H1 (cell line): ENCODE measurements at regions not wholly inside any gene's neighbourhood (a gene's known extent, or its start where the extent isn't known, plus 50 kb on each side); places are given as distances from the start of the nearest gene placed in this dataset.

Source experiments
- CTCF ChIA-PET: fragments of 300-600 bp; sonication (Branson Sonifier 250); formaldehyde crosslinking; loops from one replicate; lab custom pipeline; 2021; ENCODE audit not compliant: partially characterized antibody; lab: Charles Lee
- POLR2A ChIA-PET: fragments of 300-600 bp; sonication (Branson Sonifier 250); formaldehyde crosslinking; loops from one replicate; lab custom pipeline; 2021; ENCODE audit warnings: inconsistent platforms; ENCODE audit not compliant: partially characterized antibody; lab: Charles Lee
- DNase-seq, 2 experiments: peaks; one replicate each; pipeline versions ENCODE4 v3.0.0 to v3.0.0-alpha.2; 2010 to 2022; ENCODE audit warnings: low spot score in 2 of 2, low read depth in 1 of 2, mixed read lengths in 1 of 2
- FAIRE-seq: peaks from 2 replicates; lab custom pipeline; 2011; peaks lifted over from hg19 to GRCh38; lab: Jason Lieb, UNC
- H2AFZ ChIP-seq: 2 replicates; pipeline ENCODE4 v1.8.1; 2012; ENCODE audit warnings: low read length, inconsistent platforms
- H2AK5ac ChIP-seq: 2 replicates; pipeline ENCODE4 v1.6.1; 2013; ENCODE audit warnings: low read depth, low read length
- H2BK120ac ChIP-seq: replicated peaks from 2 replicates; pipeline ENCODE3; 2013; ENCODE audit warnings: low read depth, low read length, inconsistent platforms
- H2BK12ac ChIP-seq: 2 replicates; pipeline ENCODE4 v1.6.1; 2013; ENCODE audit warnings: low read depth, low read length
- H2BK15ac ChIP-seq: 2 replicates; pipeline ENCODE4 v1.6.1; 2013; ENCODE audit warnings: low read length
- H2BK20ac ChIP-seq: 2 replicates; pipeline ENCODE4 v1.6.1; 2013; ENCODE audit warnings: low read length
- H2BK5ac ChIP-seq: 2 replicates; pipeline ENCODE4 v1.6.1; 2013; ENCODE audit warnings: low read depth, low read length
- H3K14ac ChIP-seq: 2 replicates; pipeline ENCODE4 v1.6.1; 2013; ENCODE audit warnings: inconsistent platforms; ENCODE audit not compliant: insufficient read length
- H3K18ac ChIP-seq: 2 replicates; pipeline ENCODE4 v1.6.1; 2013; ENCODE audit warnings: low read length; ENCODE audit errors: extremely low read depth
- H3K23ac ChIP-seq: 2 replicates; pipeline ENCODE4 v1.6.1; 2013; ENCODE audit warnings: inconsistent platforms; ENCODE audit not compliant: insufficient read length
- H3K23me2 ChIP-seq: 2 replicates; pipeline ENCODE4 v1.6.1; 2013; ENCODE audit warnings: low read depth, low read length
- H3K27ac ChIP-seq: 2 replicates; pipeline ENCODE4 v1.6.1; 2011; ENCODE audit warnings: low read depth, low read length, inconsistent platforms
- H3K27me3 ChIP-seq, 4 experiments: replicated peaks in 1 of 4; 1 replicate in 1 of 4; 2 replicates in 3 of 4; pipeline versions ENCODE4 v1.6.1 to v1.8.1; 2011 to 2013; ENCODE audit warnings: low read length in 3 of 4, mild to moderate bottlenecking in 3 of 4, inconsistent platforms in 2 of 4, mixed read lengths in 2 of 4, moderate library complexity in 1 of 4; ENCODE audit not compliant: control insufficient read depth in 3 of 4, insufficient read depth in 3 of 4; ENCODE audit errors: extremely low read depth in 1 of 4
- H3K36me3 ChIP-seq, 4 experiments: 2 replicates each; pipeline versions ENCODE4 v1.6.1 to v1.8.1; 2011 to 2013; ENCODE audit warnings: mild to moderate bottlenecking in 4 of 4, low read length in 3 of 4, moderate library complexity in 2 of 4, control low read depth in 1 of 4, inconsistent platforms in 1 of 4; ENCODE audit not compliant: insufficient read depth in 4 of 4, control insufficient read depth in 2 of 4
- H3K4ac ChIP-seq: replicated peaks from 2 replicates; pipeline ENCODE3; 2013; ENCODE audit warnings: low read length, low read depth, mixed read lengths, inconsistent platforms; ENCODE audit not compliant: insufficient read length
- H3K4me1 ChIP-seq, 4 experiments: replicated peaks in 1 of 4; 1 replicate in 1 of 4; 2 replicates in 3 of 4; pipeline versions ENCODE4 v1.6.1 to v1.8.1; 2011 to 2013; ENCODE audit warnings: low read length in 3 of 4, inconsistent platforms in 2 of 4, mixed read lengths in 1 of 4; ENCODE audit not compliant: insufficient read depth in 4 of 4, control insufficient read depth in 3 of 4
- H3K4me2 ChIP-seq, 2 experiments: 2 replicates each; pipeline versions ENCODE4 v1.6.1 to v1.8.1; 2011 to 2013; ENCODE audit warnings: low read depth in 2 of 2, low read length in 2 of 2, control low read depth in 1 of 2, inconsistent platforms in 1 of 2, mild to moderate bottlenecking in 1 of 2; ENCODE audit not compliant: insufficient read depth in 1 of 2
- H3K4me3 ChIP-seq, 4 experiments: fragments of 200-600, 300-600 bp in 1 of 4; sonication (generic), shearing (Covaris generic), sonication (Bioruptor Twin) in 1 of 4; 2 replicates each; pipeline versions ENCODE4 v1.5.1 to v1.8.1; 2011 to 2016; ENCODE audit warnings: low read length in 4 of 4, low read depth in 3 of 4, control low read depth in 2 of 4, inconsistent platforms in 2 of 4, mild to moderate bottlenecking in 2 of 4, mixed read lengths in 1 of 4, moderate library complexity in 1 of 4; ENCODE audit not compliant: insufficient read depth in 2 of 4; ENCODE audit errors: extremely low read depth in 1 of 4
- H3K56ac ChIP-seq: replicated peaks from 2 replicates; pipeline ENCODE3; 2013; ENCODE audit warnings: low read depth, mild to moderate bottlenecking, mixed read lengths, low read length, inconsistent platforms; ENCODE audit not compliant: insufficient read length
- H3K79me1 ChIP-seq: 2 replicates; pipeline ENCODE4 v1.6.1; 2013; ENCODE audit warnings: low read depth, low read length, control low read depth
- H3K79me2 ChIP-seq, 2 experiments: 2 replicates each; pipeline versions ENCODE4 v1.6.1 to v1.8.1; 2012 to 2013; ENCODE audit warnings: low read length in 2 of 2, mild to moderate bottlenecking in 2 of 2, inconsistent platforms in 1 of 2; ENCODE audit not compliant: insufficient read depth in 2 of 2, control insufficient read depth in 1 of 2
- H3K9ac ChIP-seq, 4 experiments: replicated peaks in 1 of 4; 1 replicate in 1 of 4; 2 replicates in 3 of 4; pipeline versions ENCODE4 v1.6.1 to v1.8.1; 2011 to 2013; ENCODE audit warnings: low read depth in 3 of 4, low read length in 3 of 4, control low read depth in 2 of 4, mild to moderate bottlenecking in 2 of 4, moderate library complexity in 2 of 4, inconsistent platforms in 1 of 4; ENCODE audit errors: extremely low read depth in 1 of 4
- H3K9me3 ChIP-seq, 2 experiments: 2 replicates each; pipeline versions ENCODE4 v1.6.1 to v1.8.1; 2012 to 2013; ENCODE audit warnings: mild to moderate bottlenecking in 2 of 2, moderate library complexity in 2 of 2, control low read depth in 1 of 2, inconsistent platforms in 1 of 2, low read depth in 1 of 2, low read length in 1 of 2, mixed read lengths in 1 of 2; ENCODE audit not compliant: insufficient read depth in 2 of 2
- H4K20me1 ChIP-seq, 2 experiments: replicated peaks in 1 of 2; 2 replicates each; pipeline versions ENCODE3 to v1.8.1; 2011 to 2013; ENCODE audit warnings: inconsistent platforms in 2 of 2, low read length in 2 of 2, mild to moderate bottlenecking in 1 of 2; ENCODE audit not compliant: insufficient read depth in 2 of 2, control insufficient read depth in 1 of 2
- H4K5ac ChIP-seq: 2 replicates; pipeline ENCODE4 v1.6.1; 2013; ENCODE audit warnings: low read length, low read depth, mixed read lengths, inconsistent platforms; ENCODE audit not compliant: insufficient read length
- H4K8ac ChIP-seq: 2 replicates; pipeline ENCODE4 v1.8.0; 2013; ENCODE audit warnings: mild to moderate bottlenecking, moderate library complexity, low read length, inconsistent platforms; ENCODE audit not compliant: insufficient read depth; ENCODE audit errors: extremely low read depth
- H4K91ac ChIP-seq: replicated peaks from 2 replicates; pipeline ENCODE3; 2013; ENCODE audit warnings: low read length, mixed read lengths, inconsistent platforms; ENCODE audit not compliant: insufficient read length
- CHD1 ChIP-seq: IDR thresholded peaks from 2 replicates; pipeline ENCODE4 v1.6.1; 2012; ENCODE audit warnings: low read depth, low read length, improper control_type of control experiment
- CTBP2 ChIP-seq: IDR thresholded peaks from 2 replicates; pipeline ENCODE4 v1.7.0; 2011; ENCODE audit warnings: borderline replicate concordance, mild to moderate bottlenecking, moderate library complexity, mixed read lengths, low read length; ENCODE audit not compliant: insufficient read depth, insufficient read length
- EGR1 ChIP-seq: IDR thresholded peaks from 2 replicates; pipeline ENCODE4 v1.6.1; 2011; ENCODE audit warnings: low read depth, low read length, borderline replicate concordance
- JUND ChIP-seq: IDR thresholded peaks from 2 replicates; pipeline ENCODE4 v1.6.1; 2011; ENCODE audit warnings: mild to moderate bottlenecking, improper control_type of control experiment, low read length
- KDM1A ChIP-seq: fragments of 200-600, 300-600 bp; sonication (generic); IDR thresholded peaks from 2 replicates; pipeline ENCODE4 v1.7.1; 2016; ENCODE audit warnings: mild to moderate bottlenecking, low read length, borderline replicate concordance
- RBBP5 ChIP-seq: IDR thresholded peaks from 2 replicates; pipeline ENCODE4 v1.7.1; 2012; ENCODE audit warnings: low read depth, mild to moderate bottlenecking, inconsistent platforms, low read length, moderate library complexity, borderline replicate concordance
- WGBS, 2 experiments: shearing (Covaris generic) in 1 of 2; methylation state at CpG; one replicate each; pipeline versions ENCODE4 v1.1.6 to v1.1.7; 2013 to 2015; ENCODE audit warnings: low lambda C conversion rate in 2 of 2, mixed read lengths in 2 of 2, inconsistent platforms in 1 of 2, low coverage in 1 of 2, missing lambda C conversion rate in 1 of 2; ENCODE audit not compliant: insufficient replicate concordance in 2 of 2, insufficient coverage in 1 of 2, insufficient read length in 1 of 2; ENCODE audit errors: extremely low coverage in 1 of 2, missing lambda C conversion rate in 1 of 2; 5-methylcytosine and 5-hydroxymethylcytosine counted together

DNA sequence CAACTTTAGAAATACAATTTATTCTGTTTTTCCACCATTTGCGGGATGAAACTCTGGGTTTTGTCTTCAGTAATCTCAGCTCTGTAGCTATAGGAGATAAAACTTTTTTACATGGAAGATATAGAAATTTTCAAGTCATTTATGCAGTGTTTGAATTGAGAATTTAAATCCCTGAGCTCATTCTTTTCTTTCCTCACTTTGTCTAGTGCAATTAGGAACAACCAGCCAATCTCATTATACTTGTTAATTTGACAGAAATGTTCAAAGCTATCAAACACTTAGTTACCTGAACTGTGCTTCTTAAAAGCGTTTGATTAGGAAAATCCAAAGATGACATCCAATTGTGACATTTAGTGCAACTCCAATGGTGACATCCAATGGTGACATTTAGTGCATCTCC is 1014.3 kb downstream of the SLITRK5 start:
- Histone ChIP-seq H3K18ac (no peak overlapping the region), H4K5ac (no peak overlapping the region), H3K4me3 (no peak overlapping the region), H3K79me1 (no peaks in the 10 kb centered on the region), H3K56ac (no peak overlapping the region), H2BK15ac (no peak overlapping the region), H2AFZ (no peak overlapping the region), H4K91ac (no peak overlapping the region), H3K27me3 (no peaks in the 10 kb centered on the region), H3K9ac (no peak overlapping the region), H4K8ac (no peak overlapping the region), H3K23ac (no peak overlapping the region), H3K14ac (no peak overlapping the region), H3K79me2 (no peaks in the 10 kb centered on the region), H3K36me3 (no peaks in the 10 kb centered on the region), H2AK5ac (no peak overlapping the region), H4K20me1 (no peaks in the 10 kb centered on the region), H2BK120ac (no peak overlapping the region), H3K9me3 (no peaks in the 10 kb centered on the region), H3K4me1 (peaks cover 0 to 2% (median 0%) of the 10 kb centered on the region in 4 experiments; a peak in 1 of 7 replicates), H2BK20ac (no peak overlapping the region), H3K4me2 (no peak overlapping the region), H3K4ac (no peak overlapping the region), H3K23me2 (no peaks in the 10 kb centered on the region), H2BK12ac (no peak overlapping the region), H3K27ac (no peak overlapping the region), H2BK5ac (no peak overlapping the region)
- no peak for DNase-seq
- CTCF ChIA-PET, result interaction anchor here (0.8 kb wide), 1 partner anchor 617 kb away, joined by 3 read pairs; no protein-coding TSS in a partner anchor
- 91% methylated on average over 2 of the region's 2 CpGs; no CpG with 5 or more reads in 1 of the 2 experiments for WGBS, 2 experiments
- no peak for FAIRE-seq
- POLR2A ChIA-PET, result no interaction called here
- no peak for TF ChIP-seq RBBP5
- no peak for TF ChIP-seq JUND
- TF ChIP-seq CTBP2, result no peak
- TF ChIP-seq KDM1A, result no peak
- TF ChIP-seq CHD1, result no peak
- no peak for TF ChIP-seq EGR1
